Hepatocyte (in vitro differentiated cells): ENCODE measurements at regions not wholly inside any gene's neighbourhood (a gene's known extent, or its start where the extent isn't known, plus 50 kb on each side); places are given as distances from the start of the nearest gene placed in this dataset.

Source experiments
- DNase-seq: peaks from one replicate; pipeline ENCODE4 v3.0.0-alpha.2; 2016; ENCODE audit warnings: low spot score
- H2AFZ ChIP-seq: fragments of 200-600 bp; sonication (generic); 2 replicates; pipeline ENCODE4 v1.6.0; 2016; ENCODE audit warnings: antibody characterized with exemption, mild to moderate bottlenecking
- H3K27ac ChIP-seq: fragments of 200-600 bp; sonication (generic); 2 replicates; pipeline ENCODE4 v1.5.1; 2016; ENCODE audit warnings: mild to moderate bottlenecking
- H3K27me3 ChIP-seq: fragments of 200-600 bp; sonication (generic); 2 replicates; pipeline ENCODE4 v1.6.1; 2016
- H3K36me3 ChIP-seq: fragments of 200-600 bp; sonication (generic); replicated peaks from 2 replicates; pipeline ENCODE4 v1.5.1; 2016; ENCODE audit warnings: low read depth; ENCODE audit not compliant: insufficient read depth
- H3K4me1 ChIP-seq: fragments of 200-600 bp; sonication (generic); 2 replicates; pipeline ENCODE4 v1.5.1; 2016; ENCODE audit warnings: mild to moderate bottlenecking, moderate library complexity; ENCODE audit not compliant: insufficient read depth
- H3K4me2 ChIP-seq: fragments of 200-600 bp; sonication (generic); 2 replicates; pipeline ENCODE4 v1.6.0; 2016
- H3K4me3 ChIP-seq: fragments of 200-600 bp; sonication (generic); 2 replicates; pipeline ENCODE4 v1.5.1; 2016; ENCODE audit warnings: mild to moderate bottlenecking
- H3K79me2 ChIP-seq: fragments of 200-600 bp; sonication (generic); 2 replicates; pipeline ENCODE4 v1.6.0; 2017; ENCODE audit warnings: mild to moderate bottlenecking
- H3K9me2 ChIP-seq: fragments of 200-600 bp; sonication (generic); replicated peaks from 2 replicates; pipeline ENCODE4 v1.6.0; 2017; ENCODE audit warnings: mild to moderate bottlenecking; ENCODE audit not compliant: insufficient read depth
- H3K9me3 ChIP-seq: fragments of 200-600 bp; sonication (generic); 2 replicates; pipeline ENCODE4 v1.5.1; 2016; ENCODE audit warnings: low read depth, mild to moderate bottlenecking
- H4K20me1 ChIP-seq: fragments of 200-600 bp; sonication (generic); 2 replicates; pipeline ENCODE4 v1.6.0; 2016; ENCODE audit warnings: mild to moderate bottlenecking; ENCODE audit not compliant: insufficient read depth, poor library complexity, severe bottlenecking
- EZH2 ChIP-seq: fragments of 200-600 bp; sonication (generic); IDR thresholded peaks from 2 replicates; pipeline ENCODE4 v1.6.1; 2016; ENCODE audit warnings: antibody characterized with exemption, mild to moderate bottlenecking, borderline replicate concordance
- EZH2phosphoT487 ChIP-seq: fragments of 200-600 bp; sonication (generic); IDR thresholded peaks from one replicate; pipeline ENCODE4 v1.6.1; 2018; ENCODE audit warnings: antibody characterized with exemption, mild to moderate bottlenecking, low read depth, moderate library complexity; ENCODE audit not compliant: unreplicated experiment, severe bottlenecking
- WGBS: methylation state at CpG from one replicate; pipeline ENCODE4 v1.1.6; 2016; ENCODE audit warnings: low lambda C conversion rate; ENCODE audit errors: missing lambda C conversion rate; 5-methylcytosine and 5-hydroxymethylcytosine counted together
- TF ChIP-seq, protein P1 (sequence below): fragments of 200-600 bp; sonication (generic); IDR thresholded peaks from 2 replicates; pipeline ENCODE4 v1.5.1; 2016; ENCODE audit warnings: antibody characterized with exemption, mild to moderate bottlenecking; ENCODE audit not compliant: poor library complexity

GRCh38 chr6:3609388-3609787, 142.1 kb downstream of the PXDC1 start:
- DNase-seq, result no peak
- 88% methylated on average over 3 of the region's 3 CpGs for WGBS
- TF ChIP-seq EZH2phosphoT487, result no peak
- TF ChIP-seq, protein P1, sequence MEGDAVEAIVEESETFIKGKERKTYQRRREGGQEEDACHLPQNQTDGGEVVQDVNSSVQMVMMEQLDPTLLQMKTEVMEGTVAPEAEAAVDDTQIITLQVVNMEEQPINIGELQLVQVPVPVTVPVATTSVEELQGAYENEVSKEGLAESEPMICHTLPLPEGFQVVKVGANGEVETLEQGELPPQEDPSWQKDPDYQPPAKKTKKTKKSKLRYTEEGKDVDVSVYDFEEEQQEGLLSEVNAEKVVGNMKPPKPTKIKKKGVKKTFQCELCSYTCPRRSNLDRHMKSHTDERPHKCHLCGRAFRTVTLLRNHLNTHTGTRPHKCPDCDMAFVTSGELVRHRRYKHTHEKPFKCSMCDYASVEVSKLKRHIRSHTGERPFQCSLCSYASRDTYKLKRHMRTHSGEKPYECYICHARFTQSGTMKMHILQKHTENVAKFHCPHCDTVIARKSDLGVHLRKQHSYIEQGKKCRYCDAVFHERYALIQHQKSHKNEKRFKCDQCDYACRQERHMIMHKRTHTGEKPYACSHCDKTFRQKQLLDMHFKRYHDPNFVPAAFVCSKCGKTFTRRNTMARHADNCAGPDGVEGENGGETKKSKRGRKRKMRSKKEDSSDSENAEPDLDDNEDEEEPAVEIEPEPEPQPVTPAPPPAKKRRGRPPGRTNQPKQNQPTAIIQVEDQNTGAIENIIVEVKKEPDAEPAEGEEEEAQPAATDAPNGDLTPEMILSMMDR, result no peak
- TF ChIP-seq EZH2, result no peak

GRCh38 chr6:3608159-3608558, 143.4 kb downstream of the PXDC1 start:
- WGBS, result 92% methylated on average over 10 of the region's 10 CpGs

More at GRCh38 chr6:3609388-3609787, 142.1 kb downstream of the PXDC1 start:
- H3K27ac ChIP-seq, result no peak overlapping the region
- no peaks in the 10 kb centered on the region for H3K4me1 ChIP-seq
- no peaks in the 10 kb centered on the region for H4K20me1 ChIP-seq
- H3K79me2 ChIP-seq, result no peaks in the 10 kb centered on the region
- H3K4me2 ChIP-seq, result no peak overlapping the region
- no peaks in the 10 kb centered on the region for H3K9me3 ChIP-seq
- H2AFZ ChIP-seq, result no peak overlapping the region
- no peaks in the 10 kb centered on the region for H3K27me3 ChIP-seq
- no peaks in the 10 kb centered on the region for H3K36me3 ChIP-seq
- no peaks in the 10 kb centered on the region for H3K9me2 ChIP-seq
- H3K4me3 ChIP-seq, result no peak overlapping the region

GRCh38 chr6:3607599-3607998, 143.9 kb downstream of the PXDC1 start:
- WGBS, result 95% methylated on average over 8 of the region's 8 CpGs
- Histone ChIP-seq H3K27ac (no peak overlapping the region), H3K79me2 (no peaks in the 10 kb centered on the region), H3K9me2 (no peaks in the 10 kb centered on the region), H3K27me3 (no peaks in the 10 kb centered on the region), H3K4me1 (no peaks in the 10 kb centered on the region), H3K36me3 (no peaks in the 10 kb centered on the region), H3K4me2 (no peak overlapping the region), H4K20me1 (no peaks in the 10 kb centered on the region), H2AFZ (no peak overlapping the region), H3K9me3 (no peaks in the 10 kb centered on the region), H3K4me3 (no peak overlapping the region)
- no peak for TF ChIP-seq EZH2phosphoT487
- TF ChIP-seq, protein P1, result no peak
- no peak for TF ChIP-seq EZH2
- DNase-seq, result no peak

More at GRCh38 chr6:3608159-3608558, 143.4 kb downstream of the PXDC1 start:
- Histone ChIP-seq H3K36me3 (no peaks in the 10 kb centered on the region), H3K4me2 (no peak overlapping the region), H3K9me3 (no peaks in the 10 kb centered on the region), H3K9me2 (no peaks in the 10 kb centered on the region), H4K20me1 (no peaks in the 10 kb centered on the region), H3K79me2 (no peaks in the 10 kb centered on the region), H2AFZ (no peak overlapping the region), H3K27ac (no peak overlapping the region), H3K27me3 (no peaks in the 10 kb centered on the region), H3K4me1 (no peaks in the 10 kb centered on the region), H3K4me3 (no peak overlapping the region)
- no peak for DNase-seq
- TF ChIP-seq EZH2 (no peak), EZH2phosphoT487 (no peak)
- TF ChIP-seq, protein P1, result no peak

GRCh38 chr6:3607171-3607570, 144.3 kb downstream of the PXDC1 start:
- H3K36me3 ChIP-seq, result no peaks in the 10 kb centered on the region
- H3K27me3 ChIP-seq, result no peaks in the 10 kb centered on the region
- H3K79me2 ChIP-seq, result no peaks in the 10 kb centered on the region
- H4K20me1 ChIP-seq, result no peaks in the 10 kb centered on the region
- no peak overlapping the region for H3K27ac ChIP-seq
- no peak overlapping the region for H2AFZ ChIP-seq
- TF ChIP-seq EZH2 (no peak), EZH2phosphoT487 (no peak)
- TF ChIP-seq, protein P1, result no peak
- no peak overlapping the region for H3K4me3 ChIP-seq
- H3K4me1 ChIP-seq, result no peaks in the 10 kb centered on the region
- no peaks in the 10 kb centered on the region for H3K9me2 ChIP-seq
- H3K9me3 ChIP-seq, result no peaks in the 10 kb centered on the region
- H3K4me2 ChIP-seq, result no peak overlapping the region
- DNase-seq, result no peak
- 95% methylated on average over 4 of the region's 4 CpGs for WGBS
